ENCODE measurements at regions not wholly inside any gene's neighbourhood (a gene's known extent, or its start where the extent isn't known, plus 50 kb on each side); places are given as distances from the start of the nearest gene placed in this dataset.

GRCh38 chr11:109894242-109894641, 198.9 kb upstream of the ZC3H12C start:
- TF ChIP-seq GATA2 (IDR thresholded peaks at IDR 0.05; ENCODE audit: low read depth, low read length) (no peak), GATA3 (IDR thresholded peaks at IDR 0.05; ENCODE audit: low read depth, low read length) (no peak)

All from SH-SY5Y (cell line).